Colonic mucosa (tissue), 4 donors: ENCODE measurements at regions not wholly inside any gene's neighbourhood (a gene's known extent, or its start where the extent isn't known, plus 50 kb on each side); places are given as distances from the start of the nearest gene placed in this dataset.

ENCODE experiments used
- DNase-seq: peaks from one replicate; pipeline ENCODE4 v3.0.0-alpha.2; 2020
- H3K27ac ChIP-seq: fragments of 200-600 bp; one replicate; pipeline ENCODE4 v1.8.0; 2021
- H3K27me3 ChIP-seq: fragments of 200-600 bp; one replicate; pipeline ENCODE4 v1.8.0; 2021
- H3K36me3 ChIP-seq: fragments of 200-600 bp; one replicate; pipeline ENCODE4 v1.8.0; 2021
- H3K4me1 ChIP-seq: fragments of 200-600 bp; one replicate; pipeline ENCODE4 v1.8.0; 2021; ENCODE audit warnings: mild to moderate bottlenecking
- H3K4me3 ChIP-seq: fragments of 200-600 bp; one replicate; pipeline ENCODE4 v1.8.0; 2021
- H3K9ac ChIP-seq, 2 donors: one replicate each; pipeline ENCODE4 v1.7.0; 2013; ENCODE audit warnings: control low read depth in 2 of 2, low read depth in 2 of 2, low read length in 2 of 2
- H3K9me3 ChIP-seq: fragments of 200-600 bp; one replicate; pipeline ENCODE4 v1.8.0; 2021
- intact Hi-C: fragments of 100-400 bp; cut with DNase I; formaldehyde crosslinking; loops from one replicate; pipeline ENCODE4 v1.14.1; 2022
- TF ChIP-seq, protein P1 (sequence below): fragments of 200-600 bp; IDR thresholded peaks from one replicate; pipeline ENCODE4 v1.8.0; 2022; ENCODE audit warnings: antibody characterized with exemption, mild to moderate bottlenecking
- donor health status: healthy.
- donor health status: DM: no; HTN: no; CAD: no.
- donor health status: DM: no; HTN: no; CAD: no.

DNA sequence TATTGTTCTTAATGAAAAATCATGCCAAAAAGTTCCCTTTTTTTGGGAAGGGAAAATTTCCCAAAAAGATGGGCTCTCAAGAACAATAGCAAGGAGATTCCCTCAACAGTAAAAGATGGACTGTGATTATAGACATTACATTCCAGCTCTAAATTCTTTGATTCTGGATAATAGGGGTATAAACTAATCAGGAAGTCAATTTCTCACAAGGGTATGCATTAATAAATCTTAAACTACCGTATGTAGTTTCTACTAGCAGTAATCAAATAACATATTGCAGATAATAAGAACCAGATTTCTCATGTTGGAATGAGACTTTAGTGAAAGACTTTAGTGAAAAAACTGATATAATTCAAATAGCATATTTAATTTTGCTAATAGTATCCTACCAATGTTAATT is 144.8 kb upstream of the PTPRG start:
- H3K27ac ChIP-seq: no peak overlapping the region
- no peaks in the 10 kb centered on the region for H3K4me1 ChIP-seq
- DNase-seq: no peak
- H3K27me3 ChIP-seq: no peaks in the 10 kb centered on the region
- H3K4me3 ChIP-seq: no peak overlapping the region
- H3K9me3 ChIP-seq: no peaks in the 10 kb centered on the region
- no peak overlapping the region for H3K9ac ChIP-seq
- TF ChIP-seq, protein P1, sequence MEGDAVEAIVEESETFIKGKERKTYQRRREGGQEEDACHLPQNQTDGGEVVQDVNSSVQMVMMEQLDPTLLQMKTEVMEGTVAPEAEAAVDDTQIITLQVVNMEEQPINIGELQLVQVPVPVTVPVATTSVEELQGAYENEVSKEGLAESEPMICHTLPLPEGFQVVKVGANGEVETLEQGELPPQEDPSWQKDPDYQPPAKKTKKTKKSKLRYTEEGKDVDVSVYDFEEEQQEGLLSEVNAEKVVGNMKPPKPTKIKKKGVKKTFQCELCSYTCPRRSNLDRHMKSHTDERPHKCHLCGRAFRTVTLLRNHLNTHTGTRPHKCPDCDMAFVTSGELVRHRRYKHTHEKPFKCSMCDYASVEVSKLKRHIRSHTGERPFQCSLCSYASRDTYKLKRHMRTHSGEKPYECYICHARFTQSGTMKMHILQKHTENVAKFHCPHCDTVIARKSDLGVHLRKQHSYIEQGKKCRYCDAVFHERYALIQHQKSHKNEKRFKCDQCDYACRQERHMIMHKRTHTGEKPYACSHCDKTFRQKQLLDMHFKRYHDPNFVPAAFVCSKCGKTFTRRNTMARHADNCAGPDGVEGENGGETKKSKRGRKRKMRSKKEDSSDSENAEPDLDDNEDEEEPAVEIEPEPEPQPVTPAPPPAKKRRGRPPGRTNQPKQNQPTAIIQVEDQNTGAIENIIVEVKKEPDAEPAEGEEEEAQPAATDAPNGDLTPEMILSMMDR: no peak
- intact Hi-C loops: no loop called here
- no peaks in the 10 kb centered on the region for H3K36me3 ChIP-seq

DNA sequence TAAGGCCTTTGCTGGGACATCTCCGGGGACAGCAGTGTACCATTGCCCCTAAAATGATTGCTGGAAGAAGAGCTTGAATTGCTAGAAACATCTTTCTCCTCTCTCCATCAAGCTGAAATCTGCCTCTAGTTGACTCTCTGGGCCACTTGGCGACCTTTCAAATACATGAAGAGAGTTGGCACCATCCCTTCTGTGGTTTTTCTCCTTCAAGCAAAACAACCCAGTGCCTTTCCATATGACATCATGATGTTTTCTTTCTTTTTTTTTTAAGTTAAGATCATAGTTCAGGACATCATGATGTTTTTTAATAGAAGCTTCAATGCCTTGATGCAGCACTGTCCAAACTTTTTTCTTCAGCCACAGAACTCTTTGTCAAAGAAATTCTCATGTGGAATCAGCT is 144.0 kb upstream of the PTPRG start:
- Histone ChIP-seq H3K9me3 (no peaks in the 10 kb centered on the region), H3K27me3 (no peaks in the 10 kb centered on the region), H3K36me3 (no peaks in the 10 kb centered on the region), H3K4me1 (no peaks in the 10 kb centered on the region), H3K27ac (no peak overlapping the region), H3K9ac (no peak overlapping the region), H3K4me3 (no peak overlapping the region)
- TF ChIP-seq, protein P1: no peak
- intact Hi-C loops: no loop called here
- DNase-seq: no peak

DNA sequence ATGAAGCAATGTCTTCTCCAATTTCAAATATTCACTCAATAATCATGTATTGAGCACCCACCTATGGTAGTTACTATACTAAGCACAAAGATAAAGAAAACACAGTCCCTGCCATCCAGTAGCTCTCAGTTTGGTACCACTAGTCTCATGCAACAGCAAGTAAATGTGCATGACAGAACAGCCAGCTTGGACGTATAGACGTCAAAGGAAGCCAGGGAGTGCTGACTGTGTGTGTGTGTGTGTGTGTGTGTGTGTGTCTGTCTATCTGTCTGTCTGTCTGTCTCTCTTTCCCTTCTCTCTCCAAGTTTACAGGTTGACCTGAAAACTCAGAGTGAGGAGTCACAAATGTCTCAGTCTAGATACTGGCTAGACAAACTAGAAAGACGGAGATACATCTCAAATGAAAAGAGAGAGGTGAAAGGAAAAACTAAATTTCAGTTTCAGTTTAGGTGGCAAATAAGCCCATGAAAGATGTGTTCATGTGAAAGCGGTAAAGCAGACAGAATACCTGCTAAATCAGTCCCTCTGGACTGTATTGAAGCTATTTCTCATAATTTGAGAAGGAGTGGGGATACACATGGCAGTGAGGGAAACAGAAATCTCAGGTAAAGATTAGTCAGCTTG is 141.1 kb upstream of the PTPRG start:
- Histone ChIP-seq H3K9ac (no peak overlapping the region), H3K27ac (no peak overlapping the region), H3K27me3 (no peaks in the 10 kb centered on the region), H3K4me1 (no peaks in the 10 kb centered on the region), H3K9me3 (no peaks in the 10 kb centered on the region), H3K4me3 (no peak overlapping the region), H3K36me3 (no peaks in the 10 kb centered on the region)
- TF ChIP-seq, protein P1: no peak
- intact Hi-C loops: no loop called here
- DNase-seq: no peak

- Histone ChIP-seq H3K27me3 (no peaks in the 10 kb centered on the region), H3K9ac (no peak overlapping the region), H3K9me3 (no peaks in the 10 kb centered on the region), H3K36me3 (no peaks in the 10 kb centered on the region), H3K27ac (no peak overlapping the region), H3K4me1 (no peaks in the 10 kb centered on the region), H3K4me3 (no peak overlapping the region)
- intact Hi-C loops: no loop called here
- no peak for DNase-seq
- TF ChIP-seq, protein P1: no peak
Observed at GRCh38 chr3:61422945-61423673, 138.3 kb upstream of the PTPRG start.

DNA sequence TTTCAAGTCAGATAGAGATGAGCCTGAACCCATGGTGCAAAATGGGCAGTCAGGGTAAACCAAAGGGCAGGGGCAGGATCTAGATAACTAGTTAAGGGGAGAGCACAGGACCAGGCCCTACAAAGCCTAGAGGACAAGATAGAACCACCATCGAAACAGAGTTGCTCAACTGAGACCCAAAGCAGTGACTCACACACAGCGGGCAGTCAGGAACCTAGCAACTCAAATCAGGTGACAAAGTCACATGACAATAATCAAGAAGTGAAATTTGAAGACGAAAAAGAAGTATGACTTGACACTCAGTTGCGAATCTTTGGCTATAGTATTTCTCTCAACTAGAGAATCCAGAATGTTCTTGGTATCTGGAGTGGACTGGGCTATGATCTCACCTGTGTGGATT is 136.0 kb upstream of the PTPRG start:
- H3K9ac ChIP-seq: no peak overlapping the region
- H3K4me1 ChIP-seq: no peaks in the 10 kb centered on the region
- H3K27ac ChIP-seq: no peak overlapping the region
- no peaks in the 10 kb centered on the region for H3K36me3 ChIP-seq
- intact Hi-C loops: no loop called here
- TF ChIP-seq, protein P1: no peak
- DNase-seq: no peak
- no peaks in the 10 kb centered on the region for H3K9me3 ChIP-seq
- no peaks in the 10 kb centered on the region for H3K27me3 ChIP-seq
- no peak overlapping the region for H3K4me3 ChIP-seq
